Osteocyte (in vitro differentiated cells): ENCODE measurements at regions not wholly inside any gene's neighbourhood (a gene's known extent, or its start where the extent isn't known, plus 50 kb on each side); places are given as distances from the start of the nearest gene placed in this dataset.

Experiments used
- DNase-seq: peaks from one replicate; pipeline ENCODE4 v3.0.0; 2021; ENCODE audit warnings: mixed read lengths; ENCODE audit not compliant: unreplicated experiment; ENCODE audit errors: extremely low spot score
- H3K27ac Mint-ChIP-seq: one replicate; pipeline ENCODE4 v1.8.0; 2021; ENCODE audit warnings: mild to moderate bottlenecking, mixed read lengths; ENCODE audit not compliant: unreplicated experiment
- H3K27me3 Mint-ChIP-seq: one replicate; pipeline ENCODE4 v1.8.0; 2021; ENCODE audit warnings: mixed read lengths; ENCODE audit not compliant: unreplicated experiment
- H3K36me3 Mint-ChIP-seq: one replicate; pipeline ENCODE4 v1.8.0; 2021; ENCODE audit warnings: mixed read lengths; ENCODE audit not compliant: unreplicated experiment
- H3K4me1 Mint-ChIP-seq: one replicate; pipeline ENCODE4 v1.8.0; 2021; ENCODE audit warnings: mixed read lengths; ENCODE audit not compliant: unreplicated experiment
- H3K4me3 Mint-ChIP-seq: one replicate; pipeline ENCODE4 v1.8.0; 2021; ENCODE audit warnings: mild to moderate bottlenecking, moderate library complexity, mixed read lengths; ENCODE audit not compliant: unreplicated experiment
- H3K9me3 Mint-ChIP-seq: one replicate; pipeline ENCODE4 v1.8.0; 2021; ENCODE audit warnings: mixed read lengths; ENCODE audit not compliant: unreplicated experiment
- CTCF ChIP-seq: fragments of 200-600 bp; sonication (generic); IDR thresholded peaks from 2 replicates; pipeline ENCODE4 v1.5.0; 2021; ENCODE audit warnings: antibody characterized with exemption, mild to moderate bottlenecking, moderate library complexity

GRCh38 chr5:106241409-106241808 is 1429.3 kb downstream of the EFNA5 start:
- Mint-ChIP-seq H3K27ac (no peak overlapping the region), H3K36me3 (no peaks in the 10 kb centered on the region), H3K27me3 (no peaks in the 10 kb centered on the region), H3K4me3 (no peak overlapping the region), H3K4me1 (no peaks in the 10 kb centered on the region), H3K9me3 (no peaks in the 10 kb centered on the region)
- no peak for DNase-seq
- TF ChIP-seq CTCF: no peak

- no peak for TF ChIP-seq CTCF
Measured at GRCh38 chr5:106205916-106206571, 1464.7 kb downstream of the EFNA5 start.

GRCh38 chr5:106202035-106202434 is 1468.7 kb downstream of the EFNA5 start:
- H3K4me3 Mint-ChIP-seq: no peak overlapping the region
- H3K4me1 Mint-ChIP-seq: no peaks in the 10 kb centered on the region
- no peak for TF ChIP-seq CTCF
- peaks cover 7% of the 10 kb centered on the region for H3K9me3 Mint-ChIP-seq
- no peak for DNase-seq
- no peaks in the 10 kb centered on the region for H3K27me3 Mint-ChIP-seq
- H3K36me3 Mint-ChIP-seq: no peaks in the 10 kb centered on the region
- no peak overlapping the region for H3K27ac Mint-ChIP-seq

More at GRCh38 chr5:106205916-106206571, 1464.7 kb downstream of the EFNA5 start:
- Mint-ChIP-seq H3K9me3 (peaks cover 6% of the 10 kb centered on the region), H3K27ac (no peak overlapping the region), H3K4me1 (no peaks in the 10 kb centered on the region), H3K4me3 (no peak overlapping the region), H3K36me3 (no peaks in the 10 kb centered on the region), H3K27me3 (no peaks in the 10 kb centered on the region)
- DNase-seq: no peak

DNA sequence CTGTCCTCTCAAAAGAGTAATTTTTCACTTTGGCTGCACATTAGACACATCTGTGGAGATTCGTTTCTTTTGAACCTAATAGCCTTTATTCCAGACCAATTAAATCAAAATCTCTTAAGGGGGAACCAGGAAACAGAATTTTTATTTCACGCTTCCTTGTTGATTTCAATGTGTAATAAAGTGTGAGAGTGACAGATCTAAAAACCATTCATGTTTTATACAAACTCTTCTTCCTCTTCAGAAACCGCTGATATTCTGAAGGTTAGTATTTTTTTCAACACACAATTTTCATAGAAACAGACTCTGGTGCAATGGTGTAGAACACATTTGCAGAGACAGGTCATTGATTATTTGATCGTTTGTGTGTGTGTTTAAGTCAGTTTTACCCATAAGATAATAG is 1469.8 kb downstream of the EFNA5 start:
- no peak for TF ChIP-seq CTCF
- DNase-seq: no peak
- Mint-ChIP-seq H3K27me3 (no peaks in the 10 kb centered on the region), H3K4me1 (no peaks in the 10 kb centered on the region), H3K36me3 (no peaks in the 10 kb centered on the region), H3K4me3 (no peak overlapping the region), H3K27ac (no peak overlapping the region), H3K9me3 (peaks cover 12% of the 10 kb centered on the region)

DNA sequence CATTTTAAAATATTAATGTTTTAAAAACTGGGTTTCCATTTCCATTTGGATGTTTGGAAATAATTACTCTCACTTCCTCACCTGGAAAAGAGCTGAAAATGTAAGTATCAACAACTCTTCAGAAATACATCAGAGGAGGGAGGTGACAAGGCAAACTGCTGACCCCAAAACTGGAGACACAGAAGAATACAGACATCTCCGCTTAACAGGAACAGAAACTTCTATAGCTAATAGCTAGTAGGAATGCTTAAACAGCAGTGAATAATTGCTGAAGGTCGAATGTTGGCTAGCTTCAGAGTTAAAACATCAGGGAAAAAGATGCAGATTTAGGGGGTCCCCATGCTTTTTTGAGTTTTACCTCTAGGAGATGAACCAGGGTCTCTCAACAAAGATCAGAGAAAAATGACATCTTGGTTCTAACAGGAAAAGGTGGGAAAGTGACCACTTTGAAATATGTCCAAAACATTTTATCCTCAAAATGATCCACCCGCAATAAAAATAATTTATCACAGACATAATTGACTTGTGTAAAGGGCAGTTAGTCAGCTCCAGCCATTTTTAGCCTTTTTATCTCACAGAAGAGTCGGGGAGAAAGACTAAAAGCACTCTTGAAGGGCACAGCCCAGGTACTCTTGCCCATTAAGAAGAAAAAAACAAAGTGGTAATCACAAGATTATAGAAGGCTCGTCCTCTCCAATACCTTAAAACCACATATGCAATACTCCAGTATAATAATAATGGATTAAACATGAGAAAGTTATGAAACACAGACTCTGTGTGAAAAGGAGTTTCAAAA is 1474.9 kb downstream of the EFNA5 start:
- H3K27me3 Mint-ChIP-seq: no peaks in the 10 kb centered on the region
- no peak for TF ChIP-seq CTCF
- DNase-seq: no peak
- no peak overlapping the region for H3K4me3 Mint-ChIP-seq
- no peak overlapping the region for H3K27ac Mint-ChIP-seq
- H3K4me1 Mint-ChIP-seq: no peaks in the 10 kb centered on the region
- H3K36me3 Mint-ChIP-seq: no peaks in the 10 kb centered on the region
- peaks cover 6% of the 10 kb centered on the region for H3K9me3 Mint-ChIP-seq
